SK-N-SH treated with all-trans-retinoic acid at 6 μM for 48 hours (cell line): ENCODE measurements at regions not wholly inside any gene's neighbourhood (a gene's known extent, or its start where the extent isn't known, plus 50 kb on each side); places are given as distances from the start of the nearest gene placed in this dataset.

Experiments used
- ATAC-seq: fragments of 200-7000 bp; cut with Tn5 transposase; 3 replicates; pipeline ENCODE4 v1.9.1; 2020; ENCODE audit warnings: mild to moderate bottlenecking, moderate library complexity
- BACH2 ChIP-seq: fragments of 250-450 bp; sonication (Bioruptor Pico); IDR thresholded peaks from 2 replicates; pipeline ENCODE4 v1.9.0; 2021; ENCODE audit warnings: mild to moderate bottlenecking, borderline replicate concordance
- CSDC2 ChIP-seq: fragments of 250-450 bp; sonication (Bioruptor Pico); IDR thresholded peaks from 2 replicates; pipeline ENCODE4 v1.5.0; 2020; ENCODE audit warnings: mild to moderate bottlenecking, moderate library complexity
- CSRNP3 ChIP-seq: fragments of 250-450 bp; sonication (Bioruptor Pico); IDR thresholded peaks from 2 replicates; pipeline ENCODE4 v1.5.1; 2021; ENCODE audit warnings: mild to moderate bottlenecking, moderate library complexity
- ESRRG ChIP-seq: fragments of 250-450 bp; sonication (Bioruptor Pico); IDR thresholded peaks from 2 replicates; pipeline ENCODE4 v1.6.1; 2021; ENCODE audit warnings: mild to moderate bottlenecking
- GLIS3 ChIP-seq: fragments of 250-450 bp; sonication (Bioruptor Pico); IDR thresholded peaks from 2 replicates; pipeline ENCODE4 v1.5.0; 2020; ENCODE audit warnings: mild to moderate bottlenecking, moderate library complexity
- ISL1 ChIP-seq: fragments of 250-450 bp; sonication (Bioruptor Pico); IDR thresholded peaks from 2 replicates; pipeline ENCODE4 v2.1.2; 2022; ENCODE audit warnings: mild to moderate bottlenecking, moderate library complexity
- OSR1 ChIP-seq: fragments of 250-450 bp; sonication (Bioruptor Pico); IDR thresholded peaks from 2 replicates; pipeline ENCODE4 v1.8.0; 2022; ENCODE audit warnings: moderate library complexity, mild to moderate bottlenecking, inconsistent platforms
- PATZ1 ChIP-seq: fragments of 250-450 bp; sonication (Bioruptor Pico); IDR thresholded peaks from 2 replicates; pipeline ENCODE4 v1.8.0; 2020; ENCODE audit warnings: mild to moderate bottlenecking, moderate library complexity, borderline replicate concordance
- POU6F1 ChIP-seq: fragments of 250-450 bp; sonication (Bioruptor Pico); IDR thresholded peaks from 2 replicates; pipeline ENCODE4 v1.8.0; 2021; ENCODE audit warnings: low read depth, mild to moderate bottlenecking, moderate library complexity, borderline replicate concordance
- PPARA ChIP-seq: fragments of 250-450 bp; sonication (Bioruptor Pico); IDR thresholded peaks from 2 replicates; pipeline ENCODE4 v1.5.0; 2020; ENCODE audit warnings: mild to moderate bottlenecking, borderline replicate concordance
- RARB ChIP-seq: fragments of 250-450 bp; sonication (Bioruptor Pico); IDR thresholded peaks from 2 replicates; pipeline ENCODE4 v1.8.0; 2021; ENCODE audit warnings: mild to moderate bottlenecking, moderate library complexity
- SNAI2 ChIP-seq: fragments of 250-450 bp; sonication (Bioruptor Pico); IDR thresholded peaks from 2 replicates; pipeline ENCODE4 v1.5.0; 2020; ENCODE audit warnings: mild to moderate bottlenecking, moderate library complexity
- TOX ChIP-seq: fragments of 250-450 bp; sonication (Bioruptor Pico); IDR thresholded peaks from 2 replicates; pipeline ENCODE4 v1.8.0; 2021; ENCODE audit warnings: mild to moderate bottlenecking, moderate library complexity, borderline replicate concordance
- TSHZ2 ChIP-seq: fragments of 250-450 bp; sonication (Bioruptor Pico); IDR thresholded peaks from 2 replicates; pipeline ENCODE4 v1.5.0; 2020; ENCODE audit warnings: mild to moderate bottlenecking, moderate library complexity
- ZC3H10 ChIP-seq: fragments of 250-450 bp; sonication (Bioruptor Pico); IDR thresholded peaks from 2 replicates; pipeline ENCODE4 v1.5.1; 2021; ENCODE audit warnings: mild to moderate bottlenecking, moderate library complexity
- ZFP3 ChIP-seq: fragments of 250-450 bp; sonication (Bioruptor Pico); IDR thresholded peaks from 2 replicates; pipeline ENCODE4 v1.5.0; 2020; ENCODE audit warnings: mild to moderate bottlenecking, moderate library complexity
- ZFP30 ChIP-seq: fragments of 450-650 bp; formaldehyde crosslinking; IDR thresholded peaks from 2 replicates; pipeline ENCODE4 v1.5.0; 2022; ENCODE audit warnings: mild to moderate bottlenecking, moderate library complexity
- ZNF565 ChIP-seq: fragments of 450-650 bp; formaldehyde crosslinking; conservative IDR thresholded peaks from 2 replicates; pipeline ENCODE4 v1.5.0; 2020; ENCODE audit warnings: low read depth, mild to moderate bottlenecking, moderate library complexity
- ZNF70 ChIP-seq: fragments of 450-650 bp; formaldehyde crosslinking; IDR thresholded peaks from 2 replicates; pipeline ENCODE4 v1.5.0; 2020; ENCODE audit warnings: mild to moderate bottlenecking, moderate library complexity
- ZNF8 ChIP-seq: fragments of 450-650 bp; formaldehyde crosslinking; IDR thresholded peaks from 2 replicates; pipeline ENCODE4 v1.5.0; 2020; ENCODE audit warnings: mild to moderate bottlenecking, moderate library complexity

GRCh38 chr13:78029901-78030300, 111.3 kb upstream of the EDNRB start:
- no peak for ATAC-seq
- no peak for TF ChIP-seq OSR1
- no peak for TF ChIP-seq GLIS3 (CRISPR knock-in tag)
- TF ChIP-seq ZNF70 (CRISPR knock-in tag) = no peak
- no peak for TF ChIP-seq ZNF8
- TF ChIP-seq CSDC2 = no peak
- no peak for TF ChIP-seq ESRRG

GRCh38 chr13:78028960-78029359, 110.3 kb upstream of the EDNRB start:
- no peak for ATAC-seq

GRCh38 chr13:78024996-78025395, 106.4 kb upstream of the EDNRB start:
- no peak for ATAC-seq
- TF ChIP-seq ZFP30 (CRISPR knock-in tag) (no peak), GLIS3 (CRISPR knock-in tag) (no peak), TSHZ2 (no peak), POU6F1 (CRISPR knock-in tag) (no peak), PPARA (CRISPR knock-in tag) (no peak), ISL1 (CRISPR knock-in tag) (no peak), TOX (CRISPR knock-in tag) (no peak), ZNF565 (CRISPR knock-in tag) (no peak), BACH2 (CRISPR knock-in tag) (no peak), OSR1 (no peak), ZC3H10 (CRISPR knock-in tag) (no peak), ZNF70 (CRISPR knock-in tag) (no peak), CSDC2 (no peak)

More at GRCh38 chr13:78028960-78029359, 110.3 kb upstream of the EDNRB start:
- TF ChIP-seq ZC3H10 (CRISPR knock-in tag) (no peak), RARB (CRISPR knock-in tag) (no peak), TOX (CRISPR knock-in tag) (no peak), ZNF70 (CRISPR knock-in tag) (no peak), CSDC2 (no peak), TSHZ2 (no peak), ZNF8 (no peak), CSRNP3 (CRISPR knock-in tag) (no peak), ZFP3 (CRISPR knock-in tag) (no peak), ESRRG (no peak), ISL1 (CRISPR knock-in tag) (no peak), SNAI2 (CRISPR knock-in tag) (no peak), ZNF565 (CRISPR knock-in tag) (no peak), PATZ1 (CRISPR knock-in tag) (no peak), ZFP30 (CRISPR knock-in tag) (no peak), GLIS3 (CRISPR knock-in tag) (no peak), OSR1 (no peak)
